Neural cell (in vitro differentiated cells): ENCODE measurements at regions not wholly inside any gene's neighbourhood (a gene's known extent, or its start where the extent isn't known, plus 50 kb on each side); places are given as distances from the start of the nearest gene placed in this dataset.

Source experiments
- H2AFZ ChIP-seq: fragments of 200-600, 300-800 bp; sonication (generic), shearing (Covaris generic); 2 replicates; pipeline ENCODE4 v1.6.0; 2014; ENCODE audit warnings: low read depth, mild to moderate bottlenecking, antibody characterized with exemption, low read length, moderate library complexity
- H3F3A ChIP-seq: fragments of 200-600 bp; shearing (Covaris generic); 2 replicates; pipeline ENCODE4 v1.6.1; 2016; ENCODE audit warnings: mild to moderate bottlenecking, moderate library complexity, mixed read lengths, antibody characterized with exemption, low read length; ENCODE audit not compliant: insufficient read depth, poor library complexity, severe bottlenecking
- H3K27ac ChIP-seq: fragments of 200-600, 300-800 bp; sonication (generic), shearing (Covaris generic); 2 replicates; pipeline ENCODE4 v1.5.1; 2014; ENCODE audit warnings: mild to moderate bottlenecking, low read length, moderate library complexity
- H3K27me3 ChIP-seq: fragments of 300-800, 200-600 bp; sonication (generic), shearing (Covaris generic); 2 replicates; pipeline ENCODE4 v1.6.0; 2014; ENCODE audit warnings: mild to moderate bottlenecking, low read depth, low read length, moderate library complexity; ENCODE audit not compliant: insufficient read depth
- H3K36me3 ChIP-seq: fragments of 300-800, 200-600 bp; sonication (generic), shearing (Covaris generic); 2 replicates; pipeline ENCODE4 v1.5.1; 2014; ENCODE audit warnings: mild to moderate bottlenecking, antibody characterized with exemption, low read length, moderate library complexity; ENCODE audit not compliant: insufficient read depth
- H3K4me2 ChIP-seq: fragments of 300-800, 200-600 bp; sonication (generic), shearing (Covaris generic); 2 replicates; pipeline ENCODE4 v1.6.0; 2014; ENCODE audit warnings: mild to moderate bottlenecking, low read length
- H3K4me3 ChIP-seq: fragments of 300-800, 200-600 bp; sonication (generic), shearing (Covaris generic); 2 replicates; pipeline ENCODE4 v1.5.1; 2014; ENCODE audit warnings: mild to moderate bottlenecking, low read length, moderate library complexity
- H3K79me2 ChIP-seq: fragments of 200-600 bp; shearing (Covaris generic); replicated peaks from 2 replicates; pipeline ENCODE4 v1.6.0; 2014; ENCODE audit warnings: mild to moderate bottlenecking, low read length, moderate library complexity; ENCODE audit not compliant: insufficient read depth
- H3K9ac ChIP-seq: fragments of 300-800, 200-600 bp; sonication (generic), shearing (Covaris generic); 2 replicates; pipeline ENCODE4 v1.6.1; 2016; ENCODE audit warnings: mild to moderate bottlenecking, low read length, mixed read lengths
- H3K9me2 ChIP-seq: fragments of 200-600 bp; shearing (Covaris generic); 2 replicates; pipeline ENCODE4 v1.6.1; 2016; ENCODE audit warnings: mild to moderate bottlenecking, low read length, mixed read lengths; ENCODE audit not compliant: insufficient read depth
- H3K9me3 ChIP-seq: fragments of 200-600, 300-800 bp; sonication (generic), shearing (Covaris generic); 2 replicates; pipeline ENCODE4 v1.6.1; 2016; ENCODE audit warnings: mild to moderate bottlenecking, mixed run types, low read length, moderate library complexity, mixed read lengths
- H4K20me1 ChIP-seq: fragments of 200-600 bp; shearing (Covaris generic); 2 replicates; pipeline ENCODE4 v1.6.1; 2016; ENCODE audit warnings: mild to moderate bottlenecking, mixed run types; ENCODE audit not compliant: insufficient read depth
- EP300 ChIP-seq: fragments of 450-650 bp; conservative IDR thresholded peaks from 2 replicates; pipeline ENCODE4 v1.6.1; 2014; ENCODE audit warnings: antibody characterized with exemption, mild to moderate bottlenecking, moderate library complexity; ENCODE audit not compliant: poor library complexity, severe bottlenecking
- EZH2 ChIP-seq: fragments of 200-600, 300-800 bp; shearing (Covaris generic), sonication (generic); IDR thresholded peaks from 2 replicates; pipeline ENCODE4 v1.6.1; 2014; ENCODE audit warnings: antibody characterized with exemption, low read length, borderline replicate concordance, mild to moderate bottlenecking; ENCODE audit not compliant: insufficient read depth, poor library complexity, severe bottlenecking
- MXI1 ChIP-seq: fragments of 450-650 bp; conservative IDR thresholded peaks from 2 replicates; pipeline ENCODE4 v1.6.1; 2014; ENCODE audit warnings: antibody characterized with exemption, mild to moderate bottlenecking; ENCODE audit not compliant: poor library complexity, severe bottlenecking
- POLR2AphosphoS5 ChIP-seq: IDR thresholded peaks from 2 replicates; pipeline ENCODE4 v1.6.1; 2012
- RAD21 ChIP-seq: fragments of 450-650 bp; conservative IDR thresholded peaks from 2 replicates; pipeline ENCODE4 v1.6.1; 2014; ENCODE audit warnings: antibody characterized with exemption, mild to moderate bottlenecking, moderate library complexity
- REST ChIP-seq: IDR thresholded peaks from 2 replicates; pipeline ENCODE4 v1.6.1; 2012; ENCODE audit warnings: borderline replicate concordance
- SMC3 ChIP-seq: fragments of 450-650 bp; conservative IDR thresholded peaks from 2 replicates; pipeline ENCODE4 v1.6.1; 2014; ENCODE audit warnings: antibody characterized with exemption, mild to moderate bottlenecking, moderate library complexity; ENCODE audit not compliant: poor library complexity
- TAF1 ChIP-seq: IDR thresholded peaks from 2 replicates; pipeline ENCODE4 v1.6.1; 2012; ENCODE audit warnings: low read depth
- TF ChIP-seq, protein P1 (sequence below): fragments of 450-650 bp; IDR thresholded peaks from 2 replicates; pipeline ENCODE4 v1.5.1; 2014; ENCODE audit warnings: antibody characterized with exemption, mild to moderate bottlenecking, moderate library complexity; ENCODE audit not compliant: poor library complexity, severe bottlenecking

DNA sequence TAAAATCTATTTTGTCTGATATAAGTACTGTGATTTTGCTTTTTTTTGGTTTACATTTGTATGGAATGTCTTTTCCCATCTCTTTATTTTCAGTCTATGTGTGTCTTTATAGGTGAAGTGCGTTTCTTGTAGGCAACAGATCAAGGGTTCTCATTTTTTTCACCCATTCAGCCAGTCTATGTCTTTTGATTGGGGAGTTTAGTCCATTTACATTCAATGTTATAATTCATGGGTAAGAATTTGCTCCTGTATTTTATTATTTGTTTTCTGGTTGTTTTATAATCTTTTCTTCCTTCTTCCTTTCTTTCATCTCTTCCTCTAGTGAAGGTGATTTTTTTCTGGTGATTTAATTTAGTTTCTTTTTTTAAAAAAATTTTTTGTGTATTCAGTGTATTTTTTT is 104.8 kb upstream of the TMEM229A start:
- Histone ChIP-seq H3F3A (no peaks in the 10 kb centered on the region), H3K79me2 (no peaks in the 10 kb centered on the region), H3K4me2 (no peak overlapping the region), H2AFZ (no peak overlapping the region), H3K9me3 (no peaks in the 10 kb centered on the region), H3K4me3 (no peak overlapping the region), H4K20me1 (no peaks in the 10 kb centered on the region), H3K36me3 (no peaks in the 10 kb centered on the region), H3K27me3 (no peaks in the 10 kb centered on the region), H3K9ac (no peak overlapping the region), H3K9me2 (no peaks in the 10 kb centered on the region), H3K27ac (no peak overlapping the region)
- no peak for TF ChIP-seq RAD21
- TF ChIP-seq EP300: no peak
- no peak for TF ChIP-seq SMC3
- no peak for TF ChIP-seq TAF1
- TF ChIP-seq REST: no peak
- TF ChIP-seq, protein P1, sequence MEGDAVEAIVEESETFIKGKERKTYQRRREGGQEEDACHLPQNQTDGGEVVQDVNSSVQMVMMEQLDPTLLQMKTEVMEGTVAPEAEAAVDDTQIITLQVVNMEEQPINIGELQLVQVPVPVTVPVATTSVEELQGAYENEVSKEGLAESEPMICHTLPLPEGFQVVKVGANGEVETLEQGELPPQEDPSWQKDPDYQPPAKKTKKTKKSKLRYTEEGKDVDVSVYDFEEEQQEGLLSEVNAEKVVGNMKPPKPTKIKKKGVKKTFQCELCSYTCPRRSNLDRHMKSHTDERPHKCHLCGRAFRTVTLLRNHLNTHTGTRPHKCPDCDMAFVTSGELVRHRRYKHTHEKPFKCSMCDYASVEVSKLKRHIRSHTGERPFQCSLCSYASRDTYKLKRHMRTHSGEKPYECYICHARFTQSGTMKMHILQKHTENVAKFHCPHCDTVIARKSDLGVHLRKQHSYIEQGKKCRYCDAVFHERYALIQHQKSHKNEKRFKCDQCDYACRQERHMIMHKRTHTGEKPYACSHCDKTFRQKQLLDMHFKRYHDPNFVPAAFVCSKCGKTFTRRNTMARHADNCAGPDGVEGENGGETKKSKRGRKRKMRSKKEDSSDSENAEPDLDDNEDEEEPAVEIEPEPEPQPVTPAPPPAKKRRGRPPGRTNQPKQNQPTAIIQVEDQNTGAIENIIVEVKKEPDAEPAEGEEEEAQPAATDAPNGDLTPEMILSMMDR: no peak
- TF ChIP-seq POLR2AphosphoS5: no peak
- no peak for TF ChIP-seq EZH2
- TF ChIP-seq MXI1: no peak

DNA sequence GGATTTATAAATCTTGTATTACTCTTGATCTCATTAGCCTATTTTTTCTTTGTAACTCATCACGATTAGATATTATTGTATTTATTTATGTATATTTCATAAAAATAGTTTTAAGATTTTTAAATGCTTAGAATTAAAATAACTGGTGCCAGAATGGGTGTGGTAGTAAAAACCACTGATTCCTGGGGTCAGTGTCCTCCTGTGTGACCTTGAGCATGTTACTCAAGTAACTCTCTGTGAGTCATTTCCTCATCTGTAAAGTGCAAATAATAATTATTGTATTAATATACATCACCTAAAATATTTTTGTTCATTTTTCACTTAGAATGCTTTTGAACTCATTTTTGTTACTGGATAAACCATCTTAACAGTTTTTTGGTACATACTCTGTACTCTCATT is 91.3 kb upstream of the TMEM229A start:
- no peaks in the 10 kb centered on the region for H3K9me3 ChIP-seq
- no peaks in the 10 kb centered on the region for H3F3A ChIP-seq
- H3K4me3 ChIP-seq: no peak overlapping the region
- H3K27ac ChIP-seq: no peak overlapping the region
- H3K27me3 ChIP-seq: no peaks in the 10 kb centered on the region
- no peak overlapping the region for H3K4me2 ChIP-seq
- no peaks in the 10 kb centered on the region for H3K79me2 ChIP-seq
- no peaks in the 10 kb centered on the region for H4K20me1 ChIP-seq
- H3K9ac ChIP-seq: no peak overlapping the region
- H3K9me2 ChIP-seq: no peaks in the 10 kb centered on the region
- H2AFZ ChIP-seq: no peak overlapping the region
- TF ChIP-seq REST: no peak
- TF ChIP-seq TAF1: no peak
- TF ChIP-seq EZH2: no peak
- no peaks in the 10 kb centered on the region for H3K36me3 ChIP-seq
